ENCODE measurements at regions not wholly inside any gene's neighbourhood (a gene's known extent, or its start where the extent isn't known, plus 50 kb on each side); places are given as distances from the start of the nearest gene placed in this dataset.

DNA sequence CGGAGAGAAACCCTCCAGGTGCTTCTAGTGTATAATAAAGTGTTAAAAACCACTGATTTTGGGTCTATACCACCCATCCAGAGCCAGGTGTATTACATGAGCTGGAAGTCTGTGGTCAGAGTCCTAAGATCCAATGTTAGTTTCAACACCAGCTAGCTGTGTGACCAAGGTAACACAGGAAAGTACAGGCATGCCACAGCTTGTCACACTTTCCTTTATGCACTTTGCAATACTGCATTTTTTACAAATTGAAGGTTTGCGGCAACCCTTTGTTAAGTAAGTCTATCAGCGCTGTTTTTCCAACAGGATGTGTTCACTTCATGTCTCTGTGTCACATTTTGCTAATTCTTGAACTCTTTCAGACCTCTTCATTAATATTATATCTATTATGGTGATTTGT is 201.3 kb upstream of the PRICKLE2 start:
- TF ChIP-seq, protein P1, sequence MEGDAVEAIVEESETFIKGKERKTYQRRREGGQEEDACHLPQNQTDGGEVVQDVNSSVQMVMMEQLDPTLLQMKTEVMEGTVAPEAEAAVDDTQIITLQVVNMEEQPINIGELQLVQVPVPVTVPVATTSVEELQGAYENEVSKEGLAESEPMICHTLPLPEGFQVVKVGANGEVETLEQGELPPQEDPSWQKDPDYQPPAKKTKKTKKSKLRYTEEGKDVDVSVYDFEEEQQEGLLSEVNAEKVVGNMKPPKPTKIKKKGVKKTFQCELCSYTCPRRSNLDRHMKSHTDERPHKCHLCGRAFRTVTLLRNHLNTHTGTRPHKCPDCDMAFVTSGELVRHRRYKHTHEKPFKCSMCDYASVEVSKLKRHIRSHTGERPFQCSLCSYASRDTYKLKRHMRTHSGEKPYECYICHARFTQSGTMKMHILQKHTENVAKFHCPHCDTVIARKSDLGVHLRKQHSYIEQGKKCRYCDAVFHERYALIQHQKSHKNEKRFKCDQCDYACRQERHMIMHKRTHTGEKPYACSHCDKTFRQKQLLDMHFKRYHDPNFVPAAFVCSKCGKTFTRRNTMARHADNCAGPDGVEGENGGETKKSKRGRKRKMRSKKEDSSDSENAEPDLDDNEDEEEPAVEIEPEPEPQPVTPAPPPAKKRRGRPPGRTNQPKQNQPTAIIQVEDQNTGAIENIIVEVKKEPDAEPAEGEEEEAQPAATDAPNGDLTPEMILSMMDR (IDR thresholded peaks at IDR 0.05) = no peak
- TF ChIP-seq POLR2A (IDR thresholded peaks at IDR 0.05) = no peak
